GM18858 (cell line): ENCODE measurements at regions not wholly inside any gene's neighbourhood (a gene's known extent, or its start where the extent isn't known, plus 50 kb on each side); places are given as distances from the start of the nearest gene placed in this dataset.
"Not testable (repeated sequence)": the region's sequence is repeated elsewhere in the genome, so short reads cannot be mapped to it uniquely, and the experiment has no call there.

Experiments
- ATAC-seq: cut with Tn5 transposase; IDR thresholded peaks from one replicate; pipeline ENCODE4 v1.9.1; 2021; ENCODE audit not compliant: unreplicated experiment

DNA sequence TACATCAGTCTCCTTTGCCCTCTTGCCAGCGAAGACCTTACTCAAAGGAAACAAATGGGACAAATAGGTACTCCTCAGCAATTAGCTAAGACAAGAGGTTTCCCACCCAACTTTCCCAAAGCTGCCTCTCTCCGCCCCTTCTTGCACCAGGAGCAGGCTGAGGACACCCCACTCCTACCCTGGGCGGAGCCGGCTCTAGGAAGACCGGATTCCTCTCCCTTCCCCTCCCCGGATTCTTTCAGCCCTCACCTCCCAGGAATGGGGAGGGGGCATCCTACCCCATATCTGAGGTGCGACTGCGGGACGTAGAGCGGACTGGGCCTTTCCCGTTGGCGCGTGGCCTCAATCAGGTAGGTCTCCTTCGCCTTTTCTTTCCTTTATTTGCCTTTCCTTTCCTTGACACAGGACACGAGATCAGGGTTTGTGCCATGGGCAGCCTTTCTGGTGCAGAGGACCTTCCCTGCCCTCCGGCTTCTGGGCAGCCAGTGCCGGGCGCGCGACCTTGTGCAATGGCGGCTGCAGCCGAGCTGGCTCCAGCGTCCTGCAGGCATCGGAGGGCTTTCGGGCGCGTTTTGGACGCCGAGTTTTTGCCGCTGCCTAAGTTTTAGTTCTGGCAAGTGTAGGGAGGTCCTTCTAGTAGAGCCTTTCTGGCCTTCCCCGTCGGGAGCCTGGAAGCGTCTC, 279.9 kb downstream of the PLS3 start:
- ATAC-seq = not testable (repeated sequence)

DNA sequence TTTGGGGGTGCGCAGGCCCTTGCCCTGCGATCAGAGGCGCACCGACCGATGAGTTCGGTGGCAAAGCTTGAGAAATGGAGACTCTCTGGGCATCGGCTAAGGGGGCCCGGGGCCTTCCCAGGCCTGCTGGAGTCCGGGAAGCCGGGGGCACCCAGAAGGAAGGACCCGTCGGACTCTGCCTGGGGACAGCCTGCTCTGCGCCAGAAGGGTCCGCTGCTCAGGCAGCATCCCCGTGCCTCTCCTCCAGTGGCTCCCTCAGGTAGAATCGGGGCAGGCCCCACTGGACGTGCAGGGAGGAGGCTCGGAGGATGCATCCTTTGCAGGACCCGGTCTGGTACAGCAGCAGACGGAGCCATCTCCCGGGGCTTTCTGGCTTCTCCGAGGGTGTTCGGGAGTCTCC, 290.0 kb downstream of the PLS3 start:
- not testable (repeated sequence) for ATAC-seq

DNA sequence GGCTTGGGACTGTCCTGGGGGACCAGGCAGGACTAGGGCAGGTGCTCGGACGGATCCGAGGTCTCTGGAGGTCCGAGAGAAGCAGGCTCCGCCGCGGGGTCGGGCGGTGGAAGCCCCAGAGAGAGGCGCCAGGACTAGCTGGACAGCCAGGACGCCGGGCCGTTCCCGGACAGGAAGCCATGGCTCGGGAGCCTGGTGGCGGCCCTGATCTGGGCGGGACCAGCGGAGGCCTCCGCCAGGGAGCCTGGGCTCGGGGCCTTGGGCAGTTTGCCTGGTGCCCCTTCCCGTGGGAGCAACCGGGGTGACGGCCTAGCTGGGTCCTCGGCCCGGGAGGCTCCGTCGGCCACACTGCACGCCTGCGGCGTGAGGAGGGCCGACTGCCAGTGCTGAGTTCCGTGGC, 292.3 kb downstream of the PLS3 start:
- ATAC-seq = not testable (repeated sequence)

DNA sequence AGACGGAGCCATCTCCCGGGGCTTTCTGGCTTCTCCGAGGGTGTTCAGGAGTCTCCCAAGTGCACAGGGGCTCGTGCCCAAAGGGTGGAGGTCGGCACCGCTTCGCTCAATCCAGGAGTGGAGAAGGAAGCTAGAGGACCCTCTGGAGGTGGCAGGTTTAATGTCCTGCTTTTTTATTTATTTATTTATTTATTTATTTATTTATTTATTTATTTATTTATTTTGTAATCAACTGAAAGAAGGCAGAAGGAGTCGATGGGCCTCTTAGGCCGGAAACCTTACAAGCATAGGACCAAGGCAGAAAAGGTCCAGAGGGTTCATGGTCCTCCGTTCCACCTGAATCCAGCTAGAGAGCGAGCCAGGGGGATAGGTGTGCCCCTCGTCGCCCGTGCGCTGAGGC, 289.4 kb upstream of the AGTR2 start:
- ATAC-seq = not testable (repeated sequence)

DNA sequence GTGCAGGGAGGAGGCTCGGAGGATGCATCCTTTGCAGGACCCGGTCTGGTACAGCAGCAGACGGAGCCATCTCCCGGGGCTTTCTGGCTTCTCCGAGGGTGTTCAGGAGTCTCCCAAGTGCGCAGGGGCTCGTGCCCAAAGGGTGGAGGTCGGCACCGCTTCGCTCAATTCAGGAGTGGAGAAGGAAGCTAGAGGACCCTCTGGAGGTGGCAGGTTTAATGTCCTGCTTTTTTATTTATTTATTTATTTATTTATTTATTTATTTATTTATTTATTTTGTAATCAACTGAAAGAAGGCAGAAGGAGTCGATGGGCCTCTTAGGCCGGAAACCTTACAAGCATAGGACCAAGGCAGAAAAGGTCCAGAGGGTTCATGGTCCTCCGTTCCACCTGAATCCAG, 286.4 kb upstream of the AGTR2 start:
- ATAC-seq = not testable (repeated sequence)

DNA sequence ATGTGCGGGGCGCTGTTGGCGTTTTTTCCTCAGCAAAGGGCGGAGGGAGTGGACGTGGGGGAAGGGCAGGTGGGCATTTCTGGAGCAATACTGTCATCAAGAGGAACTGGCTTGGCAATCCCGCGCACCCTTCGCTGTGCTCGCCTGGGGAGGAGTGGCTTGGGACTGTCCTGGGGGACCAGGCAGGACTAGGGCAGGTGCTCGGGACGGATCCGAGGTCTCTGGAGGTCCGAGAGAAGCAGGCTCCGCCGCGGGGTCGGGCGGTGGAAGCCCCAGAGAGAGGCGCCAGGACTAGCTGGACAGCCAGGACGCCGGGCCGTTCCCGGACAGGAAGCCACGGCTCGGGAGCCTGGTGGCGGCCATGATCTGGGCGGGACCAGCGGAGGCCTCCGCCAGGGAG, 282.5 kb upstream of the AGTR2 start:
- ATAC-seq = not testable (repeated sequence)

DNA sequence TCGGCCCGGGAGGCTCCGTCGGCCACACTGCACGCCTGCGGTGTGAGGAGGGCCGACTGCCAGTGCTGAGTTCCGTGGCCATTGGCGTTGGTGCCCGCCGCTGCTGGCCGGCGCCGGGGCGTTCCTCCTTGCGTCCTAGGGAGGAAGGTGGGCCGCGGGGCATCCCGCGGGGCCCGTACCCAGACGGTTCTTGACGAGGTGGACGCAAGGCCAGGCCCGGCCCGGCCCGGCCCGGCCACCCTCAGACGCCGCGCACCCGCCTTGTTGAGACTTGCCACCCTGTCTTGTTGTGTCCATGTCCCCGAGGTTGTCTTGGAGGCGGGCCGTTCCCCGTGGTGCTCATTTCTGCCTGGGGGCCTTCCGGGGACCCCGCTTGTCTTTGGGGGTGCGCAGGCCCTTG, 282.0 kb upstream of the AGTR2 start:
- ATAC-seq = not testable (repeated sequence)

DNA sequence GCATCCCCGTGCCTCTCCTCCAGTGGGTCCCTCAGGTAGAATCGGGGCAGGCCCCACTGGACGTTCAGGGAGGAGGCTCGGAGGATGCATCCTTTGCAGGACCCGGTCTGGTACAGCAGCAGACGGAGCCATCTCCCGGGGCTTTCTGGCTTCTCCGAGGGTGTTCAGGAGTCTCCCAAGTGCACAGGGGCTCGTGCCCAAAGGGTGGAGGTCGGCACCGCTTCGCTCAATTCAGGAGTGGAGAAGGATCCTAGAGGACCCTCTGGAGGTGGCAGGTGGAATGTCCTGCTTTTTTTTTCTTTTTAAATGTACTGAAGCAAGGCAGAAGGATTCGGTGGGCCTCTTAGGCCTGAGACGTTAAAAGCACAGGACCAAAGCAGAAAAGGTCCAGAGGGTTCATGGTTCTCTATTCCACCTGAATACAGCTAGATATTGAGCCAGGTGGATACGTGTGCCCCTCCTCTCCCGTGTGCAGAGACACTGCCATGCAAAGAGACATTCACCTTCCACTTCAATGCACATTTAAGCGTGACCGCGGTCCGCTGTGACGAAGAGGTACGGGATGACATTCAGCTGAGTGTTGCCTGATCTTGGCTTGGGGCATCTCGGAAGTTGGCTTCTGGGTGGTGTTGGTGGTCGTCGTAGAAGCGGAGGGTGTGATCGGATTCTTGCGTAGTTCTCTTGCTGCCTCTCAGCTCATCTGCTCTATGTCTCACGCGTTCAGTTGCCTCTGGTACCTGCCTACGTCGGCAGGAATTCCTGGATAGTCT, 281.2 kb upstream of the AGTR2 start:
- no peak for ATAC-seq

DNA sequence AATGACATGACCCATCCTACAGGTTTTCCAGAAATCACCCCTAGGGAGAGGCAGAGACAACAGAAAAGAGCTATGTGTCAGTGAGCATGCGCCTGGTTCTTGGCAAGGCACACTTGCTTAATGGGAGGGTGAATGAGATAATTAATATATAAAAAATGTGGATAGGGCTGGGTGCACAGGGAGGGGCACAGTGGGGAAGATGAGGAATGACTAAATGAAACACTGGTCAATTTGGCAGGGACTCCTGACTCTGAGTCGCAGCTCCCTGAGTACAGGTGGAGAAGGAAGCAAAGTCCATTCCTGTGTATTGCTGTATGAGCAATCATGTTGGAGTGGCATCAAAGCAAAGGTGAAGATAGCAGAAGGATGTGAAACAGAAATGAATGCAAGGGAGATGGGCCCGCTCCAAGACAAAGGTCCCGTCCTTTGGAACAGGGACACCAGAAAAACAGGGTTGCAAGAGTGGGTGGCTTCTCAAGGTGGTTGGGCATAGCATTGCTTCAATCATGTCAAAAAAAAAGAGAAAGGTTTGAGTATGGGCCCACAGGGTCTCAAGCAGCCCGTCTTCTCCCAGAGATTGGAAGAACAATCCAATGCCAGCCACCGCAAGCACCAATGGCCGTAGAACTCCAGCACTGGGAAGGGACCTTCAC, 278.4 kb upstream of the AGTR2 start:
- ATAC-seq = no peak

DNA sequence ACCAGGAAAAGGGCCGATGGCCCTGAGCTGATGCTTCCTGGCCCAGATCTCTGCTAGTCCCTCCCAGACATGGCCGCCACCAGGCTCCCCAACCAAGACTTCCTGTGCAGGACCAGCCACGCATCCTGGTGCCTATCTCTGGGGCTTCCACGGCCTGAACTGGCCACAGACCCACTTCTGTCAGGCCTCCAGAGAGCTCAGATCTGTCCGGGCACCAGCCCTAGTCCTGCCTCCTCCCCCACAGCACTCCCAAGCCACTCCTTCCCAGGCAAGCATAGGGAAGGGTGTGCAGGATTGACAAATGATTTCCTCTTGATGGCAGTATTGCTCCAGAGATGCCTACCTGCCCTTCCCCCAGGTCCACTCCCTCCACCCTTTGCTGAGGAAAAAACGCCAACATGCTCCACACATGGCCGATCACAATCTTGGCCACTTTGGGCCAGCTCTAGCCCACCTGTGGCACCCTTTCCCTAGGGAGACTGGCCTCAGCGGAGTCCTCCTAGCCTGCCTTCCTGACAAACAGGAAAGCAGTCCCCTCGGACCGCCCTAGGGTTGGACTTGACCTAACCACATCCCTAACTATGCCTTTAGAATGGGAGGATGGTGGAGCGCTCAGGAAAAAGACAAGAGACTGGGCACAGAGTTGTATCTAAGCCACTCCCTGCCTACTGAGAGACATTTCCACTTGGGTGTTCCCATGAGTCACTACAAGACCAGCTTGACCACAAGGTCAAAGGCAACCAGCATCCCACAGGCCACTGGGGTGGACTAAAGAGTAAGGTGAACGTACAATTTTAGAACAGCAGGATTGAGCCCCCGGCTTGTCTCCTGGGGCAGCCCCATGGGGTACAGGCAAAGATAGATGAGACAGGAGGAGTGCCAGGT, 277.5 kb upstream of the AGTR2 start:
- peak; percentile 50 for ATAC-seq

DNA sequence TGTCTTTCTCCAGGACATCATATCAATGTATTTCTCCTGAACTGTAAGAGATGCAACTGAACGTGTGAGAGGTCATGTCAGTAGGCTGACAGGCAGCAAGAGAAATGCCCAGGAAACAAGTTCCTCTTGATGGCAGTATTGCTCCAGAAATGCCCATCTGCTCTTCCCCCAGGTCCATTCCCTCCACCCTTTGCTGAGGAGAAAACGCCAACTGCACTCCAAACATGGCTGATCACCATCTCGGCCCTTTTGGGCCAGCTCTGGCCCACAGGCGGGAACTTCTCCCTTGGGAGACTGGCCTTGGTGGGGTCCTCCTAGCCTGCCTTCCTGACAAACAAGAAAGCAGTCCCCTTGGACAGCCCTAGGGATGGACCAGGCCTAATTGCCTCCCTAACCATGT, 276.5 kb upstream of the AGTR2 start:
- ATAC-seq = peak; percentile 33

DNA sequence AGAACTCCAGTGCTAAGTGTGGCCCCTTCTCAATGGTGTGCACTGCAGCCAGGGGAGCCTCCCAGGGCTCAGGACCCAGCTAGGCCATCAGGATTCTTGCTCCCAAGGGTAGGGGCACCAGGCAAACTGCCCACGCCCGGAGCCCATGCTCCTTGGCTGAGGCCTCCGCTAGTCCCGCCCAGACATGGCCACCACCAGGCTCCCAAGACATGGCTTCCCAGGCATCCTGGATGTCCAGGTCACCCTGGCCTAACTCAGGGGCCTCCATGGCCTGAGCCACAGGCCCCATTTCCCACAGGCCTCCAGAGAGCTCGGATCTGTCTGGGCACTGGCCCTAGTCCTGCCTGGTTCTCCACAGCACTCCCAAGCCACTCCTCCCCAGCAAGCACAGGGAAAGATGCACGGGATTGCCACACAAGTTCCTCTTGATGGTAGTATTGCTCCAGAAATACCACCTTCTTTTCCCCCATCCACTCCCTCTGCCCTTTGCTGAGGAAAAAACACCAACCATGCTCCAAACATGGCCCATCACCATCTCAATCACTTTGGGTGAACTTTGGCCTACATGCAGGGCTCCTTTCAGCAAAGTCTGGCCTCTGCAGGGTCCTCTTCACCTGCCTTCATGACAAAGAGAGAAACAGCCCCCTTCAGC, 274.7 kb upstream of the AGTR2 start:
- no peak for ATAC-seq

DNA sequence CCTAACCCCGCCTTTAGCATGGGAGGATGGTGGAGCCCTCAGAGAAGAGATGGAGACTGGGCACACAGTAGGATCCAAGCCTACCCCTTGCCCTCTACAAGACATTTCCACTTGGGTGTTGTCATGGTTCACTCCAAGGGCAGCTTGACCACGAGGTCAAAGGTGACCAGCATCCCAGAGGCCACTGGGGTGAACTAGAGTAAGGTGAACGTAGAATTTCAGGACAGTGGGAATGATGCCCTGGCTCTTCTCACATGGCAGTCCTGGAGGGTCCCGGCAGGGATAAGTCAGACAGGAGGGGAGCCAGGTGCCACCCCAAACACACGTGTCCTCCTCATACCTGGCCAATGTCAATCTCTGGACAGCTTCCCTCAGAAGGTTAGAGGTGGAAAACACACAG, 274.2 kb upstream of the AGTR2 start:
- no peak for ATAC-seq

DNA sequence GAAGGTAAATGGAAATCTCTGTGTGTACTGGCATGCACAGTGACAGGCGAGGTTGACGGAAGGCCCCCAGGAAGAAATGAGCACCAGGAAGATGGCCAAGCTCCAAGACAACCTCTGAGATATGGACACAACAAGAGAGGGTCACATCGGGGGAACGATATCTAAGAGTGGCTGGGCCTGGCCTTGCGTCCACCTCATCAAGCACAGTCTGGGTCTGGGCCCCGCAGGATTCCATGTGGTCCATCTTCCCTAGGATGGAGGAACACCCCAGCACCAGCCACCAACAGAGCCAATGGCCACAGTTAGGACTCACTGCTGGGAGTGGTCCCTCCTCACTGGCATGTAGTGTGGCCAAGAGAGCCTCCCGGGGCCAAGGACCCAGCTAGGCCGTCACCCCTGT, 272.6 kb upstream of the AGTR2 start:
- no peak for ATAC-seq

DNA sequence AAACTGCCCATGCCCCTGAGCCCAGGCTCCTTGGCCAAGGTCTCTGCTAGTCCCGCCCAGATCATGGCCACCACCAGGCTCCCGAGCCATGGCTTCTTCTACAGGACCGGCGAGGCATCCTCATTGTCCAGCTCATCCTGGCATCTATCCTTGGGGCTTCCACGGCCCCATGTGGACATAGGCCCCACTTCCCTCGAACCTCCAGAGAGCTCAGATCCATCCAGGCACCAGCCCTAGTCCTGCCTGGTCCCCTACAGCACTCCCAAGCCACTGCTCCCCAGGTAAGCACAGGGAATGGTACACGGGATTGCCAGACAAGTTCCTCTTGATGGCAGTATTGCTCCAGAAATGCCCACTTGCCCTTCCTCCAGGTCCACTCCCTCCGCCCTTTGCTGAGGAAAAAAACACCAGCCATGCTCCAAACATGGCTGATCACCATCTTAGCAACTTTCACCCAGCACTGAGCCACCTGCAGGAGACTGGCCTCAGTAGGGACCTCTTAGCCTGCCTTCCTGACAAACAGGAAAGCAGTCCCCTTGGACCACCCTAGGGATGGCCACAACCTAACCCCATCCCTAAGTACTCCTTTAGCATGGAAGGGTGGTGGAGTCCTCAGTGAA, 272.1 kb upstream of the AGTR2 start:
- ATAC-seq = peak; percentile 76

DNA sequence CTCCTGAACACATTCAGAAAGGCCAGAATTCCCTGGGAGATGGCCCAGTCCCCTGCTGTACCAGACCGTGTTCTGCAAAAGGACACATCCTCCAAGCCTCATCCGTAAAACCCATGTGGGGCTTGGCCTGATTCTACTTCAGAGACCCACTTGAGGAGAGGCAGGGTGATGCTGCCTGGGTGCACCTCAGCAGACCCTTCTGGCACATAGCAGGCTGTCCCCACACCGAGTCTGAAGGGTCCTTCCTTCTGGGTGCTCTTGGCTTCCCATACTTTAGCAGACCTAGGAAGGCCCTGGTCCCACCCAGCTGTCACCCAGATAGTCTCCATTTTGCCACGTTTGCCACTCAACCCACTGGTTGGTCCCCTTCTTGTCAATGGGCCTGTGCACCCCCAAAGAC, 270.1 kb upstream of the AGTR2 start:
- ATAC-seq = no peak

DNA sequence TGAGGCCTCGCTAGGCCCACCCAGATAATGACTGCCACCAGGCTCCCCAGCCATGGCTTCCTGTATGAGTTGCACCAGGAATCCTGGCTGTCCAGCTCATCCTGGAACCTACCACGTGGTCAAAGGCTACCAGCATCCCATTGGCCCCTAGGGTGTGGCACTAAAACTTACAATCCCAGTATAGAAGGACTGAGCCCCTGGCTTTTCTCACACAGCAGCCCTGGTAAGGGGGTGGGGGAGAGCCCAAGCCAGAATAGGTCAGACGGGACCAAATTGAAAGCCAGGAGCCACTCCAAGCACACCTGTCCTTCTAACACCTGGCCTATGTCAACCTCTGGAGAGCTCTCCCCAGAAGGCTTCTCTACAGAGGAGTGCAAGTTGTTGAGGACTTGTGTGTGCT, 269.3 kb upstream of the AGTR2 start:
- no peak for ATAC-seq

DNA sequence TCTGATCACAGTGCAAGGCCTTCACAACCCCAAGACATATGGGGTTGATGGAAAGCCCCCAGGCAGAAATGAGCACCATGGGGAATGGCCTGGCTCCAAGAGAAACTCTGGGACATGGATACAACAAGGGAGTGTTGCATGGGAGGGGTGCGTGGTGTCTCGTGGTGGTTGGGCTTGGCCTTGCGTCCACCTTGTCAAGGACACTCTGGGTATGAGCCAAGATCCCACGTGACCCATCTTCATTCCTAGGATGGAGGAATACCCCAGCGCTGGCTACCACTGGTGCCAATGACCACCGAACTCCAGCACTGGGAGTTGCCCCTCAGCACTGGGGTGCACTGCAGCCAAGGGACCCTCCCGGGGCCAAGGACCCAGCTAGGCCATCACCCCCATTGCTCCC, 267.5 kb upstream of the AGTR2 start:
- ATAC-seq = no peak

DNA sequence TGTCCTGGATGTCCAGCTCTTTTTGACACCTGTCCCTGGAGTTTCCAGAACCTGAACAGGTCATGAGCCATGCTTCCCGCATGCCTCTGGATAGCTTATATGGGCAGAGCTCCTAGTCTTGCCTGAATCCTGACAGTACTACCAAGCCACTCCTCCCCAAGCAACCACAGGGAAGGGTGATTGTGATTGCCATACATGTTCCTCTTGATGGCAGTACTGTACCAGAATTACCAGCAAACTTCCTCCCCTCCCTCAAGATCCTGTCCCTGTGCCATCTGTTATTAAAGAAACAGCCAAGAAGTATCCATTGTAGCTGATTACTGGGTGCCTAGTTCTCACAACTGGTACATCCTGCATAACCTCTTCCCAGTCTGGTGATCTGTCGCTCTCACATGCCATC, 264.3 kb upstream of the AGTR2 start:
- ATAC-seq = no peak

DNA sequence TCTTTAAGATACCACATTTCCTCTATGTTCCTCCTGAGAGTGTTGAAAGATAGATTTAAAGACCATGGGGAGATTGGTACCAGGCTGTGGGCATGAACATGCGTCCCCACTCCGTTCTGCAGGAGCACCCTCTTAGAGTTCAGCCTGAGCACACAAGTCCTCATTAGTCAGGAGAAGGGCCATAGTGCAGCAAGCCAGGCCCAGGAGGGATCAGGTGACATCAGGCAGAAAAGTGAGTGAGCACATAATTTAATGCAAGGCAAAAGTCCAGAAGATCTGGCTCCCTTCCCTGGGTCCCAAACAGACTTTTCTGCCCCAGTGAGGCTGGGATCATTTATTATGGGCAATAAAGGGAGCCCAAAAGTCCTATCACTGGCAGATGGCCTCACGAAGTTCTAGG, 263.7 kb upstream of the AGTR2 start:
- no peak for ATAC-seq
